Osteocyte (in vitro differentiated cells): ENCODE measurements at regions not wholly inside any gene's neighbourhood (a gene's known extent, or its start where the extent isn't known, plus 50 kb on each side); places are given as distances from the start of the nearest gene placed in this dataset.
"Not testable (repeated sequence)": the region's sequence is repeated elsewhere in the genome, so short reads cannot be mapped to it uniquely, and the experiment has no call there.

Experiments used
- DNase-seq: peaks from one replicate; pipeline ENCODE4 v3.0.0; 2021; ENCODE audit warnings: mixed read lengths; ENCODE audit not compliant: unreplicated experiment; ENCODE audit errors: extremely low spot score
- H3K27ac Mint-ChIP-seq: one replicate; pipeline ENCODE4 v1.8.0; 2021; ENCODE audit warnings: mild to moderate bottlenecking, mixed read lengths; ENCODE audit not compliant: unreplicated experiment
- H3K27me3 Mint-ChIP-seq: one replicate; pipeline ENCODE4 v1.8.0; 2021; ENCODE audit warnings: mixed read lengths; ENCODE audit not compliant: unreplicated experiment
- H3K36me3 Mint-ChIP-seq: one replicate; pipeline ENCODE4 v1.8.0; 2021; ENCODE audit warnings: mixed read lengths; ENCODE audit not compliant: unreplicated experiment
- H3K4me1 Mint-ChIP-seq: one replicate; pipeline ENCODE4 v1.8.0; 2021; ENCODE audit warnings: mixed read lengths; ENCODE audit not compliant: unreplicated experiment
- H3K4me3 Mint-ChIP-seq: one replicate; pipeline ENCODE4 v1.8.0; 2021; ENCODE audit warnings: mild to moderate bottlenecking, moderate library complexity, mixed read lengths; ENCODE audit not compliant: unreplicated experiment
- H3K9me3 Mint-ChIP-seq: one replicate; pipeline ENCODE4 v1.8.0; 2021; ENCODE audit warnings: mixed read lengths; ENCODE audit not compliant: unreplicated experiment
- TF ChIP-seq, protein P1 (sequence below): fragments of 200-600 bp; sonication (generic); IDR thresholded peaks from 2 replicates; pipeline ENCODE4 v1.5.0; 2021; ENCODE audit warnings: antibody characterized with exemption, mild to moderate bottlenecking, moderate library complexity

DNA sequence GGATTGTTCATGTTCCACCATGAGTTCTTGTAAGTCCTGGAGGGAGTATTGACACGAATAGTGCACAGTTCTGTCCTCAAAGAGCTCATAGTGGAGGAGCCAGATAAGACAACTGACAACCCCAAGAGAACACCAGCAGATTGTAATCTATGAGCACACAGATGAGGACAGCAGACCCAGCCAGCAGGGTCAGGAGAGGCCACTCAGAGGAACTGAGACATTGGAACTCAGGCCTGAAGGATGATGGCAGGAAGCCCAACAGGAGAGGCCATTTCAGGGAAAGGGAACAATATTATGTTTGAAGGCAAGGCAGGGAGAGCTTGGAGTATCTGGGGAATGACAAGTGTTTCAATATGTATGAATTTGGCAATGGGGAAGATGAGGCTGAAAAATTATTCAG lies 63.7 kb upstream of the IPO5 start:
- Mint-ChIP-seq H3K9me3 (no peaks in the 10 kb centered on the region), H3K4me1 (peaks cover 3% of the 10 kb centered on the region), H3K27ac (no peak overlapping the region), H3K36me3 (no peaks in the 10 kb centered on the region), H3K4me3 (no peak overlapping the region), H3K27me3 (no peaks in the 10 kb centered on the region)
- TF ChIP-seq, protein P1, sequence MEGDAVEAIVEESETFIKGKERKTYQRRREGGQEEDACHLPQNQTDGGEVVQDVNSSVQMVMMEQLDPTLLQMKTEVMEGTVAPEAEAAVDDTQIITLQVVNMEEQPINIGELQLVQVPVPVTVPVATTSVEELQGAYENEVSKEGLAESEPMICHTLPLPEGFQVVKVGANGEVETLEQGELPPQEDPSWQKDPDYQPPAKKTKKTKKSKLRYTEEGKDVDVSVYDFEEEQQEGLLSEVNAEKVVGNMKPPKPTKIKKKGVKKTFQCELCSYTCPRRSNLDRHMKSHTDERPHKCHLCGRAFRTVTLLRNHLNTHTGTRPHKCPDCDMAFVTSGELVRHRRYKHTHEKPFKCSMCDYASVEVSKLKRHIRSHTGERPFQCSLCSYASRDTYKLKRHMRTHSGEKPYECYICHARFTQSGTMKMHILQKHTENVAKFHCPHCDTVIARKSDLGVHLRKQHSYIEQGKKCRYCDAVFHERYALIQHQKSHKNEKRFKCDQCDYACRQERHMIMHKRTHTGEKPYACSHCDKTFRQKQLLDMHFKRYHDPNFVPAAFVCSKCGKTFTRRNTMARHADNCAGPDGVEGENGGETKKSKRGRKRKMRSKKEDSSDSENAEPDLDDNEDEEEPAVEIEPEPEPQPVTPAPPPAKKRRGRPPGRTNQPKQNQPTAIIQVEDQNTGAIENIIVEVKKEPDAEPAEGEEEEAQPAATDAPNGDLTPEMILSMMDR = no peak
- DNase-seq = no peak

DNA sequence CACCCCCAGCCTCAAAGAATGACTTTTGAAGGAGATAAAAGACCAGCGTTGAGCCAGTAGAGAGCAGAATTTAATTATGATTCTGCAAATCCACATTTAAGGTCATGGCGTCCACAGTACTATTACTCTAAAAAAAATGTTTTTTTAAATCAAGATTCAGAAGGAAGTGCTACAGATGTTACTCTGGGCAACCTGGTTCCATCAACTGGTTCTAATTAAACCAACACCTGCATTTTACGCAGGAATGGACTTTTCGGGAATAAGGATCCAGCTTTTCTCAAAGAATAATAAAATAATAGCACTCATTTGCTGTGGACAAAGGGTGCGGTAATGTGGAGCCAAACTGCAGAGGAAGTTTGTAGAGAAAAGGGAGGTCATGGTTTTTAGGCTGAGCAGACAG lies 62.9 kb upstream of the IPO5 start:
- peaks cover 3% of the 10 kb centered on the region for H3K4me1 Mint-ChIP-seq
- no peaks in the 10 kb centered on the region for H3K36me3 Mint-ChIP-seq
- no peak overlapping the region for H3K4me3 Mint-ChIP-seq
- H3K9me3 Mint-ChIP-seq = no peaks in the 10 kb centered on the region
- DNase-seq = no peak
- TF ChIP-seq, protein P1 = no peak
- H3K27ac Mint-ChIP-seq = no peak overlapping the region
- H3K27me3 Mint-ChIP-seq = no peaks in the 10 kb centered on the region

DNA sequence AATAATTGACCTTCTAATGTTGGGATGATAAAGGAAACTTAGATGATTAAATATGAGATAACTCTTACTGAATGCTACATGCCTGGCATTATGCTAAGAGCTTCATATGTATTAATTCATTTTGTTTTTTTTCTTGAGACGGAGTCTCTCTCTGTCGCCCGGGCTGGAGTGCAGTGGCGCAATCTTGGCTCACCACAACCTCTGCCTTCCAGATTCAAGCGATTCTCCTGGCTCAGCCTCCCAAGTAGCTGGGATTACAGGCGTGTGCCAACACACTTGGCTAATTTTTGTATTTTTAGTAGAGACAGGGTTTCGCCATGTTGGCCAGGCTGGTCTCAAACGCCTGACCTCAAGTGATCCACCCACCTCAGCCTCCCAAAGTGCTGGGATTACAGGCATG lies 61.5 kb upstream of the IPO5 start:
- H3K4me3 Mint-ChIP-seq, H3K4me1 Mint-ChIP-seq, DNase-seq, H3K9me3 Mint-ChIP-seq, H3K36me3 Mint-ChIP-seq, H3K27me3 Mint-ChIP-seq, H3K27ac Mint-ChIP-seq: not testable (repeated sequence)

DNA sequence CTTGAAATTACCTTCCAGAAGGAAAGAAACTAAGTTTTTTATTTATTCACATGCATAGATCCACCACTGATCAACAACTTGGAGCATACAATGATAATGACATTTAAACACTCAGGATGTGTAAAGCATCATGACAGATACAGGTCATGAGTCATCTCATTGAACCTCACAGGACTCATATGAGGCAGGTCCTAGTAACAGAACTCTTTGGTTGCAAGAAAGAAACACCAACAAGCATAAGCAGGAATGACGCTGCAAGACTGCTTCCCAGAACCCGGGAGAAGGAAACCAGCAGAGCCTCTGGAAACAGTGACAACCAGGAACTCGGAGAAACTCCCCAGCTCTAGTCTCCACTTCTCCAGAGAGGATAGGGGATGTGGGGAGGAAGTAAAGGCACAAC lies 60.8 kb upstream of the IPO5 start:
- DNase-seq = no peak
- TF ChIP-seq, protein P1 = no peak
- Mint-ChIP-seq H3K27me3 (no peaks in the 10 kb centered on the region), H3K36me3 (no peaks in the 10 kb centered on the region), H3K4me1 (peaks cover 3% of the 10 kb centered on the region), H3K27ac (no peak overlapping the region), H3K4me3 (no peak overlapping the region), H3K9me3 (no peaks in the 10 kb centered on the region)

DNA sequence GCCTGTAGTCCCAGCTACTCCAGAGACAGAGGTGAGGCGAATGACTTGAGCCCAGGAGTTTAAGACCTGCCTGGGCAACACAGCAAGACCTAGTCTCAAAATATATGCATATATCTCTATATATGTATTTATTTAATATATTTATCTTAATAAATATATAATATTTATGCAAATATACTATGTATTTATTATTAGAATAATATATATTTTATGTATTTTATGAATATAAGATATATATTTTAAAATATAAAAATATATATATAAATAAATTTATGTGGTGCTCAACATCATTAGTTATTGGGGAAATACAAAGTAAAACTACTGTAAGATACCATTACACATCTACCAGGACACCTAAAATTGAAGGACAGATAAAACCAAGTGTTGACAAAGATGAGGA lies 58.1 kb upstream of the IPO5 start:
- Mint-ChIP-seq H3K27me3 (no peaks in the 10 kb centered on the region), H3K36me3 (no peaks in the 10 kb centered on the region), H3K4me3 (no peak overlapping the region), H3K27ac (no peak overlapping the region), H3K9me3 (no peaks in the 10 kb centered on the region), H3K4me1 (peaks cover 2% of the 10 kb centered on the region)
- TF ChIP-seq, protein P1 = no peak
- no peak for DNase-seq

DNA sequence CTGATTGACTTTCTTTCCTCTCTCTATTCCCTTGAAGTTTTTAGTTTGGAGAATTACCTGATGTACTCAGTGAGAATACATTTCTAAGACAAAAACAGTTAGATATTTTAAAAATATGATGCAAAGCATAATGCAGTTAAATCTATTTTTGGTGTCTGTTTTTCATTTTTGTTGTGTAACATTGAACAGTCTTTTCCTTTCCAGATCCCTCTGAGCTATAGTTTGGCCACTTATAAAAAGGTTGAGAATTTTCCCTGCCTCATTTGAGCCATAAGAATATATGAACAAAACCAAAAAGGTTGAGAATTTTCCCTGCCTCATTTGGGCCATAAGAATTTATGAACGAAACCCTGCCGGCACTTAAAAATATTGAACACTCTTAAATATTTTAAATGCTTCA lies 57.0 kb upstream of the IPO5 start:
- TF ChIP-seq, protein P1 = no peak
- H3K27me3 Mint-ChIP-seq = no peaks in the 10 kb centered on the region
- no peak overlapping the region for H3K4me3 Mint-ChIP-seq
- no peaks in the 10 kb centered on the region for H3K36me3 Mint-ChIP-seq
- H3K9me3 Mint-ChIP-seq = no peaks in the 10 kb centered on the region
- H3K27ac Mint-ChIP-seq = no peak overlapping the region
- DNase-seq = no peak
- H3K4me1 Mint-ChIP-seq = peaks cover 2% of the 10 kb centered on the region
